HFF-Myc (cell line): ENCODE measurements at regions not wholly inside any gene's neighbourhood (a gene's known extent, or its start where the extent isn't known, plus 50 kb on each side); places are given as distances from the start of the nearest gene placed in this dataset.

Experiments used
- DNase-seq: peaks from one replicate; pipeline ENCODE4 v3.0.0-alpha.2; 2011; ENCODE audit warnings: low read depth; ENCODE audit errors: extremely low read depth
- H3K4me3 ChIP-seq: replicated peaks from 2 replicates; pipeline ENCODE4 v1.5.1; 2011; ENCODE audit warnings: low read depth, mild to moderate bottlenecking, control low read depth, low read length
- TF ChIP-seq, protein P1 (sequence below): IDR thresholded peaks from 2 replicates; pipeline ENCODE4 v1.5.1; 2012; ENCODE audit warnings: mild to moderate bottlenecking, low read depth, low read length, control low read depth; ENCODE audit errors: missing control alignments

DNA sequence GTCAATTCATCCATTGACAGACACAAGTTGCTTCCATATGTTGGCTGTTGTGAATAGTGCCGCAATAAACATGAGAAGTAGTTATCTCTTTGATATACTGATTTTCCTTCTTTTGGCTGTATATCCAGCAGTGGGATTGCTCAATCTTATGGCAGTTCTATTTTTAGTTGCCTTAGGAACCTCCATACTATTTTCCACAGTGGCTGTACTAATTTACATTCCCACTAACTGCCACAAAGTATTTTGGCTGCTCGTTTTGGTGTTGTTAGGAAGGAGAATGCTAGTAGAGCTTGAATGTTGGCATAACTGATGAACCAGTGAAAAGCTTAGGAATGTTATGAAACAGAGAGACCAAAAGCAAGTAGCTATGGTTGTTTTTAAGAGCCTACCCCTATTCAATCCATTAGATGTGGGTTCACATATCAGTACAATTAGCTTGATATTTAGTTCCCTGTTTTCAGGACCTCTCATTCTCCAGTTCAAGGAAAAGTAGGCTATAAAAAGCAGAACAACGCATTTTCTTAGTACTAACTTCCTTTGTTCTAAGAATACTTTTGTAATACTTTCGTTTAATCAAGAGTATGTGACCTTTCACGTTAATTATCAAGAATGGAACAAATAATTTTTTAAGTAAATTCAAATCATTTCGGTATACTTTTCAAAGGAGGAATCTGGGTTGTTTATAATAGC is 100.3 kb downstream of the FAS start:
- TF ChIP-seq, protein P1, sequence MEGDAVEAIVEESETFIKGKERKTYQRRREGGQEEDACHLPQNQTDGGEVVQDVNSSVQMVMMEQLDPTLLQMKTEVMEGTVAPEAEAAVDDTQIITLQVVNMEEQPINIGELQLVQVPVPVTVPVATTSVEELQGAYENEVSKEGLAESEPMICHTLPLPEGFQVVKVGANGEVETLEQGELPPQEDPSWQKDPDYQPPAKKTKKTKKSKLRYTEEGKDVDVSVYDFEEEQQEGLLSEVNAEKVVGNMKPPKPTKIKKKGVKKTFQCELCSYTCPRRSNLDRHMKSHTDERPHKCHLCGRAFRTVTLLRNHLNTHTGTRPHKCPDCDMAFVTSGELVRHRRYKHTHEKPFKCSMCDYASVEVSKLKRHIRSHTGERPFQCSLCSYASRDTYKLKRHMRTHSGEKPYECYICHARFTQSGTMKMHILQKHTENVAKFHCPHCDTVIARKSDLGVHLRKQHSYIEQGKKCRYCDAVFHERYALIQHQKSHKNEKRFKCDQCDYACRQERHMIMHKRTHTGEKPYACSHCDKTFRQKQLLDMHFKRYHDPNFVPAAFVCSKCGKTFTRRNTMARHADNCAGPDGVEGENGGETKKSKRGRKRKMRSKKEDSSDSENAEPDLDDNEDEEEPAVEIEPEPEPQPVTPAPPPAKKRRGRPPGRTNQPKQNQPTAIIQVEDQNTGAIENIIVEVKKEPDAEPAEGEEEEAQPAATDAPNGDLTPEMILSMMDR: no peak

DNA sequence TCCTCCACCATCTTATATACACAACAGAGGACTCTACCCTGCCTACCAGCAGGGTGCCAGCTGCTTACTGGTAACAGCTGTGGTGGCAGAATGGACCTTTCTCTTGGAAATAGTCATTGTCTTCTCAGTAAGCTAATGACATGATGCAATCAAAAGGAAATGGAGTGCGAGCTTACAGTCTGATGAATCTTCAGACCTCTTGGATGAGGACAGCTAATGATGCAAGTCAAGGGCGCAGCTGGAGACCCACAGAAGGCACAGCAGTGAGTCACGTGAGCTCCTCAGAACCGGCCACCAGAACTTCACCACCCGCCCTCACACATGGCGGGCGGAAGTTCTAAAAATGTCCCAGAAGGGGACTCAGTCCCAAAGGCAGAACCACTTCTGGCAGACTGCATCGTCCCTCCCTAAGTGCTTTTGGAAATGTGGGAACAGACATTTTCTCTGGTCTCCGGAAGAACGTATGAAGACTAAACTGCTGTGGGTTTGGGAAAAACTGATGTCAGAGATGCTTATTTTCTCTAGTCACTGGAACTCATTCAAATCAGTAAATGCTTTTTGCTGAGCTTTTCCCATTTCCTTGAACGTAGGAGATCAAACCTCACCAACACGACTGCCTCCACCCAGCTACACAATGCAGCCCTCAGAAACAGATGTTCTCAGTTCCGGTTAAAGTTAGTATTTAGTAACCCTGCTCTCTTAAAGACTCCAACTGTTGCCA is 96.4 kb downstream of the FAS start:
- peak overlapping the region; percentile 4; the same call in 1 of the 2 replicates for H3K4me3 ChIP-seq
- DNase-seq: peak; percentile 79
- TF ChIP-seq, protein P1: no peak

More for the DNA sequence above, 100.3 kb downstream of the FAS start:
- DNase-seq: no peak
- H3K4me3 ChIP-seq: no peak overlapping the region

DNA sequence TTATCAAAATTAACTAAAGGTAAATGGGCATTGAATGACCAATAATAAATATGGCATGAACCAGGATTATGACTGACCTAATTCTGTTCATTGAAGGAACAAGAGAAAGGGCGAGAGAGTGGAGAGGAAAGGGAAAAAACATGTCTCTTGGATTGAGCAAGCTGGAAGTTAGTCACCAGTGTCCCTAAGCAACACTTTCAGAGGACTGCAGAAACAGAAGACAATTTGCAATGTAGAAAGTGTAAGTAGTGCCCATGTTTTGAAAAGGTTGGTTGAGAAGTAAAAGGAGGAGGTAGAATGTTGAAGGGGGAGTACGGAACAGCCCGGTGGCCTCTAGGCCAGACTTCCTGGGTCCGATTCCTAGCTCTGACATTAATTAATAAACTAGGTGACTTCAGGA is 94.6 kb downstream of the FAS start:
- no peak overlapping the region for H3K4me3 ChIP-seq
- TF ChIP-seq, protein P1: no peak
- DNase-seq: no peak

DNA sequence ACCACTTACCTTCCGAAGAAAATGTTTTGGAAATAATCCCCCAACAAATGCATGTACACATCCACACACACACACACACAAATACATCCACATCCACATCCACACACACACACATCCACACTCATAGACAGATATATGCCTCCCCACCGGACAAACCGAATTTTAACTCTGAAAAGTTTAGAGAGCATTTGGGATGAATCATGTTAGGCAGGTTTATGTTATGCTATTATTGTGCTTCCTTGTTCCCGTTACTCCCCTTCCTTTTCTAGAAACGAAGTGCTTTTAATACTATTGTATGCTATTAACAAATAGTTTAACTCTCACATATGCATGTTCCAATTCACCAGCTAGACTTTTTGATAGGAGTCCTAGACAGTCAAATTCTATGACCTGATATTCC is 91.5 kb downstream of the FAS start:
- no peak for DNase-seq
- no peak overlapping the region for H3K4me3 ChIP-seq
- TF ChIP-seq, protein P1: no peak

DNA sequence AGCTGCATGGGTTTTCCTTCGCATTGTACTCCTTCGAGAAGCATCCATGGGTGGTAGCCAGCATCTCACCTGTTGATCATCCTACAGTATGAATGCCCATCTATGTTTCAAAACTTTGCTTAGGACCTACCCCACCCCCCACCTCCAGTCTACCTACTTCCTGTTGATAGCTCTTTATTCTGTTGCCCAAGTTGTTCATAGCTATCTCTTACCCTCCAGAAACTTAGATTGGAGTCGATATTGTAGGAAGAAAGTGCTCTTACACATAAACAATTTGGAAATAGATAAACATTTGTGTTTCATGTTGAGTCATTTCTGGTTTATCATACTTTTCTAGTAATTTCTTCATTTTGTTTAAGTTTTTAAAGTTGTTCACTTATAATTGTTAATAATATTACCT is 90.1 kb downstream of the FAS start:
- TF ChIP-seq, protein P1: no peak
- no peak for DNase-seq
- H3K4me3 ChIP-seq: no peak overlapping the region

DNA sequence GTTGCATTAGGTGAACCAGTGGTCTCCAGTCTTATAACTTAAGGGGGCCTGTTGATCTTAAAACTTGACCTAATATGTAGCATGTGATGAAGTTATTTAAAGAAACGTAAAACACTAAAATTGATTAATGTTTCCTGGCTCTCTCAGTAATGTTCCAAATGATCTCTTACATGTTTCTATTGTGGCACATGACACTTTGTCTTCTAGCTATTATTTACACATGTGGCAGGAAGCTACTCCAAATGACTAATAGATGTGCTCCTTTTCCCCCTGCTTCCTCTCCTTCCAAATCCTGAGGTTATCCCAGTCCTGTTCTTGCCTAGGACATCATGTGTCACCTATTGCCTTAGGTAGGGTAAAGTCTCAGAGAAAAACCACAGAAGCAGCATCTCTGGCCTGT is 89.4 kb downstream of the FAS start:
- no peak for DNase-seq
- TF ChIP-seq, protein P1: no peak
- H3K4me3 ChIP-seq: no peak overlapping the region
